H9 (cell line): ENCODE measurements at regions not wholly inside any gene's neighbourhood (a gene's known extent, or its start where the extent isn't known, plus 50 kb on each side); places are given as distances from the start of the nearest gene placed in this dataset.

Experiments used
- DNase-seq: peaks from one replicate; pipeline ENCODE4 v3.0.0-alpha.2; 2017
- H2AFZ ChIP-seq: one replicate; pipeline ENCODE4 v1.6.1; 2013; ENCODE audit warnings: mild to moderate bottlenecking, low read length, control low read depth, moderate library complexity
- H2AK5ac ChIP-seq: 2 replicates; pipeline ENCODE4 v1.6.1; 2013; ENCODE audit warnings: low read length, control low read depth, mixed read lengths; ENCODE audit not compliant: insufficient read length
- H2BK120ac ChIP-seq: one replicate; pipeline ENCODE4 v1.6.1; 2013; ENCODE audit warnings: low read depth, mild to moderate bottlenecking, low read length, control low read depth, inconsistent platforms; ENCODE audit not compliant: poor library complexity, severe bottlenecking
- H2BK12ac ChIP-seq: 2 replicates; pipeline ENCODE4 v1.6.1; 2013; ENCODE audit warnings: low read length, control low read depth, mixed read lengths, low read depth; ENCODE audit not compliant: insufficient read length
- H2BK15ac ChIP-seq: 2 replicates; pipeline ENCODE4 v1.6.1; 2013; ENCODE audit warnings: low read depth, low read length, control low read depth
- H2BK20ac ChIP-seq: one replicate; pipeline ENCODE4 v1.6.1; 2013; ENCODE audit warnings: low read depth, mild to moderate bottlenecking, low read length, control low read depth, inconsistent platforms; ENCODE audit not compliant: poor library complexity, severe bottlenecking
- H2BK5ac ChIP-seq: 2 replicates; pipeline ENCODE4 v1.6.1; 2013; ENCODE audit warnings: low read length, control low read depth, mixed read lengths; ENCODE audit not compliant: insufficient read length
- H3K14ac ChIP-seq: 2 replicates; pipeline ENCODE4 v1.6.1; 2013; ENCODE audit warnings: low read length, control low read depth; ENCODE audit not compliant: insufficient read depth
- H3K18ac ChIP-seq: 2 replicates; pipeline ENCODE4 v1.6.1; 2013; ENCODE audit warnings: low read depth, mild to moderate bottlenecking, mixed read lengths, low read length, control low read depth; ENCODE audit not compliant: insufficient read length
- H3K23ac ChIP-seq: 2 replicates; pipeline ENCODE4 v1.6.1; 2013; ENCODE audit warnings: low read length, control low read depth, mixed read lengths, low read depth; ENCODE audit not compliant: insufficient read length
- H3K23me2 ChIP-seq: 2 replicates; pipeline ENCODE4 v1.6.1; 2013; ENCODE audit warnings: low read depth, mild to moderate bottlenecking, mixed read lengths, low read length, control low read depth; ENCODE audit not compliant: insufficient read length, poor library complexity, severe bottlenecking
- H3K27ac ChIP-seq: 2 replicates; pipeline ENCODE4 v1.5.1; 2013; ENCODE audit warnings: low read length, control low read depth, mixed read lengths, low read depth; ENCODE audit not compliant: insufficient read length
- H3K27me3 ChIP-seq: 2 replicates; pipeline ENCODE4 v1.6.1; 2013; ENCODE audit warnings: low read length, control low read depth, inconsistent platforms; ENCODE audit not compliant: insufficient read depth
- H3K4ac ChIP-seq: 2 replicates; pipeline ENCODE4 v1.6.1; 2013; ENCODE audit warnings: low read depth, mild to moderate bottlenecking, control low read depth, inconsistent platforms, low read length, moderate library complexity
- H3K4me1 ChIP-seq: 2 replicates; pipeline ENCODE4 v1.6.1; 2013; ENCODE audit warnings: low read length, control low read depth, inconsistent platforms; ENCODE audit not compliant: insufficient read depth
- H3K4me2 ChIP-seq: 2 replicates; pipeline ENCODE4 v1.6.1; 2013; ENCODE audit warnings: low read length, control low read depth, mixed read lengths; ENCODE audit not compliant: insufficient read length, insufficient read depth
- H3K56ac ChIP-seq: 2 replicates; pipeline ENCODE4 v1.6.1; 2013; ENCODE audit warnings: low read depth, mild to moderate bottlenecking, mixed read lengths, low read length, control low read depth; ENCODE audit not compliant: insufficient read length
- H3K79me1 ChIP-seq: 2 replicates; pipeline ENCODE4 v1.6.1; 2013; ENCODE audit warnings: low read depth, mild to moderate bottlenecking, moderate library complexity, low read length, control low read depth, inconsistent platforms; ENCODE audit not compliant: insufficient read depth, poor library complexity, severe bottlenecking
- H3K79me2 ChIP-seq: 2 replicates; pipeline ENCODE4 v1.6.1; 2013; ENCODE audit warnings: low read length, control low read depth, inconsistent platforms; ENCODE audit not compliant: insufficient read depth
- H3K9ac ChIP-seq: 2 replicates; pipeline ENCODE4 v1.6.1; 2013; ENCODE audit warnings: low read length, control low read depth, mixed read lengths; ENCODE audit not compliant: insufficient read length; ENCODE audit errors: extremely low read depth
- H3K9me3 ChIP-seq: one replicate; pipeline ENCODE4 v1.6.1; 2013; ENCODE audit warnings: low read depth, low read length, inconsistent platforms; ENCODE audit not compliant: control insufficient read depth
- H3T11ph ChIP-seq: one replicate; pipeline ENCODE4 v1.6.1; 2013; ENCODE audit warnings: mild to moderate bottlenecking, low read length, control low read depth, inconsistent platforms
- H4K20me1 ChIP-seq: one replicate; pipeline ENCODE4 v1.6.1; 2013; ENCODE audit not compliant: control insufficient read depth, insufficient read length, insufficient read depth
- H4K5ac ChIP-seq: 2 replicates; pipeline ENCODE4 v1.6.1; 2013; ENCODE audit warnings: low read depth, mild to moderate bottlenecking, mixed read lengths, low read length, control low read depth; ENCODE audit not compliant: insufficient read length
- H4K8ac ChIP-seq: replicated peaks from 2 replicates; pipeline ENCODE4 v1.6.1; 2013; ENCODE audit warnings: low read length, control low read depth, mixed read lengths, low read depth; ENCODE audit not compliant: insufficient read length
- H4K91ac ChIP-seq: 2 replicates; pipeline ENCODE4 v1.6.1; 2013; ENCODE audit warnings: low read depth, mild to moderate bottlenecking, moderate library complexity, mixed read lengths, low read length, control low read depth; ENCODE audit not compliant: insufficient read length
- H3K27ac Mint-ChIP-seq, 3 experiments: 2 replicates in 2 of 3; 3 replicates in 1 of 3; pipeline ENCODE4 v1.8.0; 2020 to 2021; ENCODE audit warnings: mixed read lengths in 3 of 3, mild to moderate bottlenecking in 1 of 3, moderate library complexity in 1 of 3
- H3K27me3 Mint-ChIP-seq: 2 replicates; pipeline ENCODE4 v1.8.0; 2021; ENCODE audit warnings: low read depth, mild to moderate bottlenecking, moderate library complexity, mixed read lengths
- H3K36me3 Mint-ChIP-seq, 3 experiments: 2 replicates in 2 of 3; 3 replicates in 1 of 3; pipeline ENCODE4 v1.8.0; 2020 to 2021; ENCODE audit warnings: low read depth in 3 of 3, mixed read lengths in 3 of 3; ENCODE audit not compliant: insufficient read depth in 1 of 3
- H3K4me1 Mint-ChIP-seq, 2 experiments: 2 replicates each; pipeline ENCODE4 v1.8.0; 2020; ENCODE audit warnings: mixed read lengths in 2 of 2
- H3K4me3 Mint-ChIP-seq, 2 experiments: 2 replicates in 1 of 2; 3 replicates in 1 of 2; pipeline ENCODE4 v1.8.0; 2020 to 2021; ENCODE audit warnings: mild to moderate bottlenecking in 2 of 2, mixed read lengths in 2 of 2, moderate library complexity in 1 of 2
- H3K9me3 Mint-ChIP-seq, 2 experiments: 2 replicates in 1 of 2; 3 replicates in 1 of 2; pipeline ENCODE4 v1.8.0; 2020; ENCODE audit warnings: mild to moderate bottlenecking in 2 of 2, mixed read lengths in 2 of 2, moderate library complexity in 1 of 2
- WGBS: extraction: QIAGEN DNeasy Blood & Tissue Kit; methylation state at CpG from one replicate; pipeline ENCODE4 v1.1.7; 2013; ENCODE audit warnings: missing lambda C conversion rate, low lambda C conversion rate, mixed read lengths; ENCODE audit not compliant: insufficient read length; ENCODE audit errors: extremely low coverage; 5-methylcytosine and 5-hydroxymethylcytosine counted together
- TF ChIP-seq, protein P1 (sequence below): fragments of 200-600 bp; sonication (generic); conservative IDR thresholded peaks from 3 replicates; pipeline ENCODE4 v1.8.0; 2021; ENCODE audit warnings: antibody characterized with exemption, mild to moderate bottlenecking

DNA sequence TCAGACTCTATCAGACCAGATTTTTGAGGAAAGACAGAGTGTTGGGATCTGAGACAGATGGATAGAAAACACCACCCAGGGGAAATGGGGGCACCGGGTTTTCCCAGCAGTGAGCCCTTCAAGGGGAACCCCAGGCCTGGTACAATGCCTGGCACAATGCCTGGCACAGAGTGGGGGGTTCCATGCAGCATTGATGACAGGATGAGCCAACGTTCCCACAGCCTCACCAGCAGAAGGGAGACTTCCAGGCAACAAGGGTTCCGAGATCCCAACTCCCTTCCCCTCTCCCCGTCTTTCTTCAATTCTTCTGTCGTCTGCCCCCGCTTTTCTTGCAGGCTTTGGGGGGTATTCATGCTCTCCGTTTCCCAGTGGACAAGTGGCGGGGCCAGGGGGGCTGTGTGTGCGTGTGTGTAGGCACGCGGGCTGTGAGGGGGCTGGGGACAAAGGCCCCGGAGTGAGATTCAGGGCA, 132.1 kb upstream of the HAAO start:
- Histone ChIP-seq H3K14ac (peak overlapping the region; percentile 90), H3K4me1 (peaks cover 10% of the 10 kb centered on the region; the same call in 1 of the 2 replicates), H2BK15ac (no peak overlapping the region), H2BK5ac (no peak overlapping the region), H2AFZ (no peak overlapping the region), H3K4ac (no peak overlapping the region), H3K4me2 (no peak overlapping the region), H3K56ac (no peak overlapping the region), H3K79me2 (no peaks in the 10 kb centered on the region), H4K20me1 (no peaks in the 10 kb centered on the region), H4K91ac (no peak overlapping the region), H2BK12ac (peak overlapping the region; percentile 74), H3K9me3 (no peaks in the 10 kb centered on the region), H4K5ac (no peak overlapping the region), H3K18ac (peak overlapping the region; percentile 83), H2BK20ac (no peak overlapping the region), H3K23me2 (no peaks in the 10 kb centered on the region), H3K27me3 (no peaks in the 10 kb centered on the region; the same call in 1 of the 2 replicates), H3K27ac (no peak overlapping the region), H4K8ac (no peak overlapping the region), H3K79me1 (no peaks in the 10 kb centered on the region), H2BK120ac (no peak overlapping the region), H3K23ac (no peak overlapping the region), H3T11ph (no peak overlapping the region), H3K9ac (no peak overlapping the region), H2AK5ac (no peak overlapping the region)
- Mint-ChIP-seq H3K4me3 (peak overlapping the region; percentile 48 to 68; a peak in 4 of 5 replicates), H3K9me3 (no peaks in the 10 kb centered on the region), H3K27me3 (peaks cover 2% of the 10 kb centered on the region), H3K36me3 (no peaks in the 10 kb centered on the region), H3K4me1 (peaks cover 71 to 79% of the 10 kb centered on the region in 2 experiments), H3K27ac (peak overlapping the region; percentile 99 to 100 (median 99))
- DNase-seq = no peak
- no CpG with 5 or more reads among the region's 12 CpGs for WGBS
- TF ChIP-seq, protein P1, sequence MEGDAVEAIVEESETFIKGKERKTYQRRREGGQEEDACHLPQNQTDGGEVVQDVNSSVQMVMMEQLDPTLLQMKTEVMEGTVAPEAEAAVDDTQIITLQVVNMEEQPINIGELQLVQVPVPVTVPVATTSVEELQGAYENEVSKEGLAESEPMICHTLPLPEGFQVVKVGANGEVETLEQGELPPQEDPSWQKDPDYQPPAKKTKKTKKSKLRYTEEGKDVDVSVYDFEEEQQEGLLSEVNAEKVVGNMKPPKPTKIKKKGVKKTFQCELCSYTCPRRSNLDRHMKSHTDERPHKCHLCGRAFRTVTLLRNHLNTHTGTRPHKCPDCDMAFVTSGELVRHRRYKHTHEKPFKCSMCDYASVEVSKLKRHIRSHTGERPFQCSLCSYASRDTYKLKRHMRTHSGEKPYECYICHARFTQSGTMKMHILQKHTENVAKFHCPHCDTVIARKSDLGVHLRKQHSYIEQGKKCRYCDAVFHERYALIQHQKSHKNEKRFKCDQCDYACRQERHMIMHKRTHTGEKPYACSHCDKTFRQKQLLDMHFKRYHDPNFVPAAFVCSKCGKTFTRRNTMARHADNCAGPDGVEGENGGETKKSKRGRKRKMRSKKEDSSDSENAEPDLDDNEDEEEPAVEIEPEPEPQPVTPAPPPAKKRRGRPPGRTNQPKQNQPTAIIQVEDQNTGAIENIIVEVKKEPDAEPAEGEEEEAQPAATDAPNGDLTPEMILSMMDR = no peak
